Thoracic aorta (tissue), 2 donors: ENCODE measurements at regions not wholly inside any gene's neighbourhood (a gene's known extent, or its start where the extent isn't known, plus 50 kb on each side); places are given as distances from the start of the nearest gene placed in this dataset.

ENCODE experiments used
- ATAC-seq: fragments of 150-250 bp; one replicate; pipeline ENCODE4 v1.8.0; 2017; ENCODE audit warnings: low read depth; ENCODE audit not compliant: insufficient number of reproducible peaks, low FRiP score
- DNase-seq: peaks from one replicate; pipeline ENCODE4 v3.0.0-alpha.2; 2020; ENCODE audit warnings: low spot score
- H3K27ac ChIP-seq, 2 donors: fragments of 200-600 bp; sonication (generic); 1 replicate in 1 of 2; 2 replicates in 1 of 2; pipeline ENCODE4 v1.5.1; 2016; ENCODE audit warnings: mild to moderate bottlenecking in 2 of 2, moderate library complexity in 2 of 2
- H3K27me3 ChIP-seq: fragments of 200-600 bp; sonication (generic); replicated peaks from 2 replicates; pipeline ENCODE4 v1.6.0; 2016; ENCODE audit warnings: mild to moderate bottlenecking; ENCODE audit not compliant: insufficient read depth
- H3K36me3 ChIP-seq: fragments of 200-600 bp; sonication (generic); one replicate; pipeline ENCODE4 v1.5.1; 2016
- H3K4me1 ChIP-seq, 2 donors: fragments of 200-600 bp; sonication (generic); 1 replicate in 1 of 2; 2 replicates in 1 of 2; pipeline versions ENCODE4 v1.5.1 to v1.6.0; 2016; ENCODE audit warnings: low read depth in 2 of 2, mild to moderate bottlenecking in 1 of 2; ENCODE audit not compliant: control insufficient read depth in 1 of 2
- H3K4me3 ChIP-seq: fragments of 200-600 bp; sonication (generic); 2 replicates; pipeline ENCODE4 v1.5.1; 2016; ENCODE audit warnings: mild to moderate bottlenecking
- H3K9me3 ChIP-seq: fragments of 200-600 bp; sonication (generic); 2 replicates; pipeline ENCODE4 v1.5.1; 2016
- TF ChIP-seq, protein P1 (sequence below): fragments of 200-600 bp; sonication (generic); IDR thresholded peaks from one replicate; pipeline ENCODE4 v1.5.1; 2019; ENCODE audit warnings: antibody characterized with exemption

- Histone ChIP-seq H3K27me3 (no peaks in the 10 kb centered on the region), H3K9me3 (peaks cover 3% of the 10 kb centered on the region), H3K36me3 (no peaks in the 10 kb centered on the region), H3K27ac (no peak overlapping the region), H3K4me3 (no peak overlapping the region), H3K4me1 (no peaks in the 10 kb centered on the region)
- no peak for DNase-seq
- ATAC-seq, result no peak
- TF ChIP-seq, protein P1, sequence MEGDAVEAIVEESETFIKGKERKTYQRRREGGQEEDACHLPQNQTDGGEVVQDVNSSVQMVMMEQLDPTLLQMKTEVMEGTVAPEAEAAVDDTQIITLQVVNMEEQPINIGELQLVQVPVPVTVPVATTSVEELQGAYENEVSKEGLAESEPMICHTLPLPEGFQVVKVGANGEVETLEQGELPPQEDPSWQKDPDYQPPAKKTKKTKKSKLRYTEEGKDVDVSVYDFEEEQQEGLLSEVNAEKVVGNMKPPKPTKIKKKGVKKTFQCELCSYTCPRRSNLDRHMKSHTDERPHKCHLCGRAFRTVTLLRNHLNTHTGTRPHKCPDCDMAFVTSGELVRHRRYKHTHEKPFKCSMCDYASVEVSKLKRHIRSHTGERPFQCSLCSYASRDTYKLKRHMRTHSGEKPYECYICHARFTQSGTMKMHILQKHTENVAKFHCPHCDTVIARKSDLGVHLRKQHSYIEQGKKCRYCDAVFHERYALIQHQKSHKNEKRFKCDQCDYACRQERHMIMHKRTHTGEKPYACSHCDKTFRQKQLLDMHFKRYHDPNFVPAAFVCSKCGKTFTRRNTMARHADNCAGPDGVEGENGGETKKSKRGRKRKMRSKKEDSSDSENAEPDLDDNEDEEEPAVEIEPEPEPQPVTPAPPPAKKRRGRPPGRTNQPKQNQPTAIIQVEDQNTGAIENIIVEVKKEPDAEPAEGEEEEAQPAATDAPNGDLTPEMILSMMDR, result no peak
These were observed 144.2 kb downstream of the GADD45G start for GRCh38 chr9:89748831-89749499.

DNA sequence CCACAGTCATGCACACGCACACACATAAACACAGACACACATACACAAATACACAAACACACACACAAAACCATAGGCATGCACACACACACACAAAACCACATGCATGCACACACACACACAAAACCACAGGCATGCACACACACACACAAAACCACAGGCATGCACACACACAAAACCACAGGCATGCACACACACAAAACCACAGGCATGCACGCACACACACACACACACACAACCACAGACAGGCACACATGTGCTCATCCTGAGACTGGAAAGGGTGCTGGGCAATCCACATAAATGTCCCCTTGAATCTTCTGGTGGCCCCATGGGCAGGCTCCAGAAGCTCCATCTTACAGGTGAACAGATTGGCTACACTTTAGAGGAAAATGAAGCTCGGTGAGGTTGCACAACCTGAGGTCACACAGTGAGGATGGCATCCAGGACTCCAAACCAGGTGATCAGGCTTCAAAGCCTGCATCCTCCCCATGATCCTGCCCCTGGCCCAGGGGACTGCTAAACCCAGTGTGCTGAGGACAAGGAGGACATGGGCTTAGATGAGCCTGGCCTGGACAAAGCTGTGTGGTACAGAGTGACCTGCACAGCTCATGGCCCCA lies 144.8 kb downstream of the GADD45G start:
- Histone ChIP-seq H3K9me3 (peaks cover 3% of the 10 kb centered on the region), H3K4me3 (no peak overlapping the region), H3K36me3 (no peaks in the 10 kb centered on the region), H3K27ac (no peak overlapping the region), H3K4me1 (no peaks in the 10 kb centered on the region), H3K27me3 (no peaks in the 10 kb centered on the region)
- ATAC-seq (no peak), DNase-seq (no peak)
- TF ChIP-seq, protein P1, result no peak

- ATAC-seq, result no peak
These were observed 145.4 kb downstream of the GADD45G start for GRCh38 chr9:89750117-89750791.

GRCh38 chr9:89751079-89751825 lies 146.4 kb downstream of the GADD45G start:
- no peaks in the 10 kb centered on the region for H3K9me3 ChIP-seq
- no peak overlapping the region for H3K27ac ChIP-seq
- H3K36me3 ChIP-seq, result no peaks in the 10 kb centered on the region
- DNase-seq, result no peak
- no peaks in the 10 kb centered on the region for H3K4me1 ChIP-seq
- H3K27me3 ChIP-seq, result no peaks in the 10 kb centered on the region
- TF ChIP-seq, protein P1, result no peak
- ATAC-seq, result no peak
- H3K4me3 ChIP-seq, result no peak overlapping the region

More at GRCh38 chr9:89750117-89750791, 145.4 kb downstream of the GADD45G start:
- H3K4me3 ChIP-seq, result no peak overlapping the region
- no peaks in the 10 kb centered on the region for H3K27me3 ChIP-seq
- DNase-seq, result no peak
- H3K4me1 ChIP-seq, result no peaks in the 10 kb centered on the region
- H3K27ac ChIP-seq, result no peak overlapping the region
- H3K36me3 ChIP-seq, result no peaks in the 10 kb centered on the region
- TF ChIP-seq, protein P1, result no peak
- no peaks in the 10 kb centered on the region for H3K9me3 ChIP-seq

- no peak for ATAC-seq
These were observed 147.3 kb downstream of the GADD45G start for GRCh38 chr9:89752154-89752553.

More at GRCh38 chr9:89752154-89752553, 147.3 kb downstream of the GADD45G start:
- no peak overlapping the region for H3K27ac ChIP-seq
- no peak overlapping the region for H3K4me3 ChIP-seq
- no peaks in the 10 kb centered on the region for H3K4me1 ChIP-seq
- no peaks in the 10 kb centered on the region for H3K36me3 ChIP-seq
- DNase-seq, result no peak
- H3K9me3 ChIP-seq, result no peaks in the 10 kb centered on the region
- no peaks in the 10 kb centered on the region for H3K27me3 ChIP-seq
- TF ChIP-seq, protein P1, result no peak
